Germinal center (tissue), 1 donor: ENCODE measurements at regions not wholly inside any gene's neighbourhood (a gene's known extent, or its start where the extent isn't known, plus 50 kb on each side); places are given as distances from the start of the nearest gene placed in this dataset.
"Not testable (repeated sequence)": the region's sequence is repeated elsewhere in the genome, so short reads cannot be mapped to it uniquely, and the experiment has no call there.

ENCODE experiments used
- DNase-seq: peaks from one replicate; pipeline ENCODE4 v3.0.0; 2012; ENCODE audit warnings: mixed read lengths, low spot score

GRCh38 chr6:169927711-169928110 lies 176.3 kb downstream of the ERMARD start:
- DNase-seq = no peak

GRCh38 chr6:169926617-169927417 lies 175.4 kb downstream of the ERMARD start:
- no peak for DNase-seq

GRCh38 chr6:169923468-169924464 lies 172.3 kb downstream of the ERMARD start:
- DNase-seq = no peak

- no peak for DNase-seq
Measured at GRCh38 chr6:169921853-169922824, 170.7 kb downstream of the ERMARD start.

- no peak for DNase-seq
Measured at GRCh38 chr6:169921217-169921616, 169.8 kb downstream of the ERMARD start.

- DNase-seq = no peak
Measured at GRCh38 chr6:169920359-169921020, 169.1 kb downstream of the ERMARD start.

- DNase-seq = no peak
Measured at GRCh38 chr6:169918954-169919549, 167.6 kb downstream of the ERMARD start.

- no peak for DNase-seq
Measured at GRCh38 chr6:169918239-169918953, 167.0 kb downstream of the ERMARD start.

GRCh38 chr6:169917153-169917552 lies 165.7 kb downstream of the ERMARD start:
- no peak for DNase-seq

- DNase-seq = no peak
Measured at GRCh38 chr6:169915769-169916550, 164.5 kb downstream of the ERMARD start.

- not testable (repeated sequence) for DNase-seq
Measured at GRCh38 chr6:169913745-169914144, 162.3 kb downstream of the ERMARD start.

- DNase-seq = no peak
Measured at GRCh38 chr6:169913096-169913638, 161.7 kb downstream of the ERMARD start.

GRCh38 chr6:169912266-169913095 lies 161.1 kb downstream of the ERMARD start:
- no peak for DNase-seq

- no peak for DNase-seq
Measured at GRCh38 chr6:169911264-169912263, 160.1 kb downstream of the ERMARD start.

GRCh38 chr6:169909113-169909512 lies 157.7 kb downstream of the ERMARD start:
- DNase-seq = no peak

GRCh38 chr6:169908403-169908933 lies 157.0 kb downstream of the ERMARD start:
- DNase-seq = no peak
